GM12878 (cell line): ENCODE measurements at regions not wholly inside any gene's neighbourhood (a gene's known extent, or its start where the extent isn't known, plus 50 kb on each side); places are given as distances from the start of the nearest gene placed in this dataset.

Experiments
- ATAC-seq: fragments of 200-7000 bp; cut with Tn5 transposase; 3 replicates; pipeline ENCODE4 v1.9.1; 2020; ENCODE audit warnings: mild to moderate bottlenecking, moderate library complexity
- BruUV-seq: library from RNA; stranded (reverse); fragments of 400-500 nt; replicated peaks from 2 replicates; lab custom pipeline; 2021; lab: Mats Ljungman, UMichigan
- CTCF ChIA-PET: fragments of 300-600 bp; sonication (Branson Sonifier 250); formaldehyde crosslinking; extraction: SDS; loops from one replicate; lab custom pipeline; 2021; ENCODE audit warnings: inconsistent platforms; lab: Yijun Ruan, JAX
- POLR2A ChIA-PET: fragments of 350-600 bp; formaldehyde crosslinking; extraction: SDS; loops from one replicate; lab custom pipeline; 2021; ENCODE audit warnings: inconsistent platforms; lab: Charles Lee
- RAD21 ChIA-PET: fragments of 300-600 bp; sonication (Branson Sonifier 250); formaldehyde crosslinking; loops from one replicate; lab custom pipeline; 2023; ENCODE audit warnings: antibody characterized with exemption; ENCODE audit not compliant: unreplicated experiment; lab: Charles Lee
- SMC1A ChIA-PET: fragments of 300-600 bp; sonication (Branson Sonifier 250); formaldehyde crosslinking; loops from one replicate; lab custom pipeline; 2023; ENCODE audit not compliant: unreplicated experiment, uncharacterized antibody; lab: Charles Lee
- DNase-seq: peaks from one replicate; pipeline ENCODE4 v3.0.0-alpha.2; 2011; ENCODE audit warnings: low read depth, low spot score
- FAIRE-seq: peaks from 3 replicates; lab custom pipeline; 2011; peaks lifted over from hg19 to GRCh38; lab: Jason Lieb, UNC
- H2AFZ ChIP-seq: 2 replicates; pipeline ENCODE4 v1.6.0; 2011; ENCODE audit warnings: low read depth, low read length, control low read depth; ENCODE audit not compliant: control insufficient read depth
- H3K27ac ChIP-seq: 2 replicates; pipeline ENCODE4 v1.5.1; 2011; ENCODE audit warnings: control low read depth; ENCODE audit not compliant: control insufficient read depth, insufficient read depth
- H3K27me3 ChIP-seq, 2 experiments: replicated peaks in 1 of 2; 2 replicates each; pipeline versions ENCODE4 v1.6.0 to v1.6.1; 2011; ENCODE audit warnings: low read length in 1 of 2; ENCODE audit not compliant: control insufficient read depth in 2 of 2, insufficient read depth in 2 of 2
- H3K36me3 ChIP-seq, 2 experiments: 2 replicates each; pipeline ENCODE4 v1.5.1; 2011; ENCODE audit warnings: low read length in 1 of 2; ENCODE audit not compliant: control insufficient read depth in 2 of 2, insufficient read depth in 2 of 2
- H3K4me1 ChIP-seq: 2 replicates; pipeline ENCODE4 v1.6.1; 2011; ENCODE audit warnings: mild to moderate bottlenecking, low read length, moderate library complexity, mixed read lengths; ENCODE audit not compliant: control insufficient read depth, insufficient read depth
- H3K4me2 ChIP-seq: 2 replicates; pipeline ENCODE4 v1.6.0; 2011; ENCODE audit warnings: control low read depth; ENCODE audit not compliant: control insufficient read depth, insufficient read depth
- H3K4me3 ChIP-seq: fragments of 200-600 bp; sonication (generic); 2 replicates; pipeline ENCODE4 v1.5.1; 2016
- H3K79me2 ChIP-seq: 2 replicates; pipeline ENCODE4 v1.6.0; 2011; ENCODE audit warnings: low read length; ENCODE audit not compliant: control insufficient read depth, insufficient read depth
- H3K9ac ChIP-seq: 2 replicates; pipeline ENCODE4 v1.8.0; 2011; ENCODE audit warnings: low read length, control low read depth, mixed read lengths; ENCODE audit not compliant: control insufficient read depth, insufficient read depth
- H3K9me3 ChIP-seq: replicated peaks from 3 replicates; pipeline ENCODE4 v1.5.1; 2011; ENCODE audit warnings: mild to moderate bottlenecking, low read length; ENCODE audit not compliant: control insufficient read depth, insufficient read depth
- H4K20me1 ChIP-seq: 2 replicates; pipeline ENCODE4 v1.6.0; 2011; ENCODE audit not compliant: control insufficient read depth, insufficient read depth
- BCL11A ChIP-seq: IDR thresholded peaks from 2 replicates; pipeline ENCODE4 v1.6.1; 2011; ENCODE audit warnings: low read depth, low read length
- CBX3 ChIP-seq: fragments of 200-600 bp; sonication (generic); IDR thresholded peaks from 2 replicates; pipeline ENCODE4 v1.6.1; 2016; ENCODE audit warnings: low read depth, borderline replicate concordance
- ESRRA ChIP-seq: IDR thresholded peaks from 2 replicates; pipeline ENCODE4 v1.6.1; 2012; ENCODE audit warnings: mild to moderate bottlenecking, low read length, improper control_type of control experiment
- FOXK2 ChIP-seq: fragments of 450-650 bp; IDR thresholded peaks from 2 replicates; pipeline ENCODE4 v1.6.1; 2017; ENCODE audit warnings: mild to moderate bottlenecking, moderate library complexity
- NBN ChIP-seq: fragments of 450-650 bp; IDR thresholded peaks from 2 replicates; pipeline ENCODE4 v1.6.1; 2016
- PAX8 ChIP-seq: fragments of 450-650 bp; IDR thresholded peaks from 2 replicates; pipeline ENCODE4 v1.6.1; 2017; ENCODE audit warnings: mild to moderate bottlenecking, moderate library complexity
- RB1 ChIP-seq: fragments of 450-650 bp; formaldehyde crosslinking; IDR thresholded peaks from 2 replicates; pipeline ENCODE4 v1.6.1; 2017; ENCODE audit warnings: mild to moderate bottlenecking, borderline replicate concordance
- TCF12 ChIP-seq: IDR thresholded peaks from 2 replicates; pipeline ENCODE4 v1.6.1; 2011; ENCODE audit warnings: low read depth, mild to moderate bottlenecking, low read length
- ZNF622 ChIP-seq: fragments of 450-650 bp; IDR thresholded peaks from 2 replicates; pipeline ENCODE4 v1.6.1; 2017; ENCODE audit warnings: mild to moderate bottlenecking, inconsistent platforms
- WGBS: methylation state at CpG from one replicate; pipeline ENCODE4 v1.1.6; 2016; ENCODE audit warnings: low lambda C conversion rate; ENCODE audit not compliant: insufficient replicate concordance, insufficient coverage; ENCODE audit errors: missing lambda C conversion rate; 5-methylcytosine and 5-hydroxymethylcytosine counted together
- in situ Hi-C: fragments of 300-500 bp; cut with MboI; formaldehyde crosslinking; loops from 9 replicates; pipeline ENCODE4 v1.14.3; 2018; ENCODE audit warnings: mixed read lengths
- intact Hi-C: fragments of 100-400 bp; cut with micrococcal nuclease; formaldehyde crosslinking; loops from one replicate; pipeline ENCODE4 v1.14.2; 2022; ENCODE audit not compliant: unreplicated experiment
- TF ChIP-seq, protein P1 (sequence below): IDR thresholded peaks from 2 replicates; pipeline ENCODE4 v1.6.1; 2011; ENCODE audit warnings: borderline replicate concordance, low read depth, mild to moderate bottlenecking, moderate library complexity, low read length; ENCODE audit not compliant: insufficient read depth, poor library complexity, severe bottlenecking
- TF ChIP-seq, protein P2 (sequence below): IDR thresholded peaks from 2 replicates; pipeline ENCODE4 v1.6.1; 2012; ENCODE audit warnings: mild to moderate bottlenecking, low read depth, low read length
- TF ChIP-seq, protein P3 (sequence below): fragments of 450-650 bp; IDR thresholded peaks from 2 replicates; pipeline ENCODE4 v1.6.1; 2014; ENCODE audit warnings: mild to moderate bottlenecking
- TF ChIP-seq, protein P4 (sequence below): fragments of 450-650 bp; IDR thresholded peaks from 2 replicates; pipeline ENCODE4 v1.6.1; 2017; ENCODE audit warnings: borderline replicate concordance

DNA sequence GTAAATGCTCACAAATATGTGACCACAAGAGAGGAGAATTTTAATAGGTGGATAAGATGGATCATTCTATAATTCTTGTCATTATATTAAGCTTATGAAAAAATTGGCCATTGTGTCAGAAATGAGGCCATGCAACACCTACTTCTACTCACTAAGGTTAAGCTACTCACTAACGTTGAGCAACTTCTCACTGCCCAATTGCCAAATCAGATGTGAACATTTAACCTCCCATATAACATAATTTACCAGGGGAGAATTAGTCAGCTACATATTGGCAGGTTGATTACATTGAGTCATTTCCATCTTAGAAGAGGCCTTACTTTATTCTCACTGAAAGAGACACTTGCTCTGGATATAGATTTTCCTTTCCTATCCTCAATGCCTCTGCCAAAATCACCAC is 211.2 kb upstream of the DGKB start (continued):
- TF ChIP-seq BCL11A, result no peak
- no peak for TF ChIP-seq FOXK2
- TF ChIP-seq, protein P1, sequence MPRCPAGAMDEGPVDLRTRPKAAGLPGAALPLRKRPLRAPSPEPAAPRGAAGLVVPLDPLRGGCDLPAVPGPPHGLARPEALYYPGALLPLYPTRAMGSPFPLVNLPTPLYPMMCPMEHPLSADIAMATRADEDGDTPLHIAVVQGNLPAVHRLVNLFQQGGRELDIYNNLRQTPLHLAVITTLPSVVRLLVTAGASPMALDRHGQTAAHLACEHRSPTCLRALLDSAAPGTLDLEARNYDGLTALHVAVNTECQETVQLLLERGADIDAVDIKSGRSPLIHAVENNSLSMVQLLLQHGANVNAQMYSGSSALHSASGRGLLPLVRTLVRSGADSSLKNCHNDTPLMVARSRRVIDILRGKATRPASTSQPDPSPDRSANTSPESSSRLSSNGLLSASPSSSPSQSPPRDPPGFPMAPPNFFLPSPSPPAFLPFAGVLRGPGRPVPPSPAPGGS, result no peak
- no peak for TF ChIP-seq TCF12
- no peak for TF ChIP-seq ZNF622
- TF ChIP-seq ESRRA, result no peak
- no peak for TF ChIP-seq NBN
- TF ChIP-seq RB1, result no peak
- TF ChIP-seq, protein P2, sequence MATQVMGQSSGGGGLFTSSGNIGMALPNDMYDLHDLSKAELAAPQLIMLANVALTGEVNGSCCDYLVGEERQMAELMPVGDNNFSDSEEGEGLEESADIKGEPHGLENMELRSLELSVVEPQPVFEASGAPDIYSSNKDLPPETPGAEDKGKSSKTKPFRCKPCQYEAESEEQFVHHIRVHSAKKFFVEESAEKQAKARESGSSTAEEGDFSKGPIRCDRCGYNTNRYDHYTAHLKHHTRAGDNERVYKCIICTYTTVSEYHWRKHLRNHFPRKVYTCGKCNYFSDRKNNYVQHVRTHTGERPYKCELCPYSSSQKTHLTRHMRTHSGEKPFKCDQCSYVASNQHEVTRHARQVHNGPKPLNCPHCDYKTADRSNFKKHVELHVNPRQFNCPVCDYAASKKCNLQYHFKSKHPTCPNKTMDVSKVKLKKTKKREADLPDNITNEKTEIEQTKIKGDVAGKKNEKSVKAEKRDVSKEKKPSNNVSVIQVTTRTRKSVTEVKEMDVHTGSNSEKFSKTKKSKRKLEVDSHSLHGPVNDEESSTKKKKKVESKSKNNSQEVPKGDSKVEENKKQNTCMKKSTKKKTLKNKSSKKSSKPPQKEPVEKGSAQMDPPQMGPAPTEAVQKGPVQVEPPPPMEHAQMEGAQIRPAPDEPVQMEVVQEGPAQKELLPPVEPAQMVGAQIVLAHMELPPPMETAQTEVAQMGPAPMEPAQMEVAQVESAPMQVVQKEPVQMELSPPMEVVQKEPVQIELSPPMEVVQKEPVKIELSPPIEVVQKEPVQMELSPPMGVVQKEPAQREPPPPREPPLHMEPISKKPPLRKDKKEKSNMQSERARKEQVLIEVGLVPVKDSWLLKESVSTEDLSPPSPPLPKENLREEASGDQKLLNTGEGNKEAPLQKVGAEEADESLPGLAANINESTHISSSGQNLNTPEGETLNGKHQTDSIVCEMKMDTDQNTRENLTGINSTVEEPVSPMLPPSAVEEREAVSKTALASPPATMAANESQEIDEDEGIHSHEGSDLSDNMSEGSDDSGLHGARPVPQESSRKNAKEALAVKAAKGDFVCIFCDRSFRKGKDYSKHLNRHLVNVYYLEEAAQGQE, result no peak

DNA sequence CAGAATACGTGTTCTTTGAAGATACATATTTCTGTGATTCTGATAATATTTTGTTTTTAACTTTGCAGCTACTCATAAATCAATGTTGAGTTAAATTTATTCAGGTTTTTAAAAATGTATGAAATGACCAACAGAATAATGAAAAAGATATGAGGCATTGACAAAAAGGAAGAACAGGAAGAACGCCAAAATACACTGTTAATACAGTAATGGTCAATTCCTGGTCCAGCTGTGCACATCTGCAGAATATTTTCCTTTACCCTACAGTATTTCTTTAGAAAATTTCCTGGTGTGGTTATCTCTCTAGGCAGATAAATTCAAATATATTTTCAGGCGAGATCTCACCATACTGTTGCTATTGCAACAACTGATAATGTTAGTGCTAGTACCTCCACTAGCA is 203.2 kb upstream of the DGKB start:
- no peak for FAIRE-seq
- ATAC-seq, result no peak
- Histone ChIP-seq H2AFZ (no peak overlapping the region), H3K4me2 (no peak overlapping the region), H3K27ac (no peak overlapping the region), H3K36me3 (no peaks in the 10 kb centered on the region), H3K4me1 (no peaks in the 10 kb centered on the region), H3K9me3 (no peaks in the 10 kb centered on the region)
- DNase-seq, result no peak
- SMC1A ChIA-PET, result interaction anchor here (1.2 kb wide), 1 partner anchor 21 kb away, joined by 3 read pairs; no protein-coding TSS in a partner anchor
- in situ Hi-C loops, result no loop called here
- BruUV-seq, result no TSS peak
- RAD21 ChIA-PET, result no interaction called here
- TF ChIP-seq CBX3, result no peak
- TF ChIP-seq, protein P3, sequence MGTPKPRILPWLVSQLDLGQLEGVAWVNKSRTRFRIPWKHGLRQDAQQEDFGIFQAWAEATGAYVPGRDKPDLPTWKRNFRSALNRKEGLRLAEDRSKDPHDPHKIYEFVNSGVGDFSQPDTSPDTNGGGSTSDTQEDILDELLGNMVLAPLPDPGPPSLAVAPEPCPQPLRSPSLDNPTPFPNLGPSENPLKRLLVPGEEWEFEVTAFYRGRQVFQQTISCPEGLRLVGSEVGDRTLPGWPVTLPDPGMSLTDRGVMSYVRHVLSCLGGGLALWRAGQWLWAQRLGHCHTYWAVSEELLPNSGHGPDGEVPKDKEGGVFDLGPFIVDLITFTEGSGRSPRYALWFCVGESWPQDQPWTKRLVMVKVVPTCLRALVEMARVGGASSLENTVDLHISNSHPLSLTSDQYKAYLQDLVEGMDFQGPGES, result no peak
- no peak for TF ChIP-seq PAX8
- TF ChIP-seq, protein P4, sequence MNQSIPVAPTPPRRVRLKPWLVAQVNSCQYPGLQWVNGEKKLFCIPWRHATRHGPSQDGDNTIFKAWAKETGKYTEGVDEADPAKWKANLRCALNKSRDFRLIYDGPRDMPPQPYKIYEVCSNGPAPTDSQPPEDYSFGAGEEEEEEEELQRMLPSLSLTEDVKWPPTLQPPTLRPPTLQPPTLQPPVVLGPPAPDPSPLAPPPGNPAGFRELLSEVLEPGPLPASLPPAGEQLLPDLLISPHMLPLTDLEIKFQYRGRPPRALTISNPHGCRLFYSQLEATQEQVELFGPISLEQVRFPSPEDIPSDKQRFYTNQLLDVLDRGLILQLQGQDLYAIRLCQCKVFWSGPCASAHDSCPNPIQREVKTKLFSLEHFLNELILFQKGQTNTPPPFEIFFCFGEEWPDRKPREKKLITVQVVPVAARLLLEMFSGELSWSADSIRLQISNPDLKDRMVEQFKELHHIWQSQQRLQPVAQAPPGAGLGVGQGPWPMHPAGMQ, result no peak
- TF ChIP-seq, all 136 proteins: peak for 0
- Histone ChIP-seq H4K20me1 (no peaks in the 10 kb centered on the region), H3K79me2 (no peaks in the 10 kb centered on the region), H3K27me3 (no peaks in the 10 kb centered on the region), H3K9ac (no peak overlapping the region), H3K4me3 (no peak overlapping the region)
- intact Hi-C loops, result no loop called here
- 14% methylated on average over 3 of the region's 3 CpGs for WGBS
- ChIA-PET CTCF (no interaction called here), POLR2A (no interaction called here)
